Kidney epithelial cell (primary cell): ENCODE measurements at regions not wholly inside any gene's neighbourhood (a gene's known extent, or its start where the extent isn't known, plus 50 kb on each side); places are given as distances from the start of the nearest gene placed in this dataset.

Experiments used
- DNase-seq: peaks from one replicate; pipeline ENCODE4 v3.0.0-alpha.2; 2010; ENCODE audit warnings: low read depth
- H3K27me3 ChIP-seq: 2 replicates; pipeline ENCODE4 v1.6.0; 2011; ENCODE audit warnings: low read length; ENCODE audit not compliant: control insufficient read depth, insufficient read depth
- H3K36me3 ChIP-seq: 2 replicates; pipeline ENCODE4 v1.5.1; 2011; ENCODE audit warnings: low read length; ENCODE audit not compliant: control insufficient read depth, insufficient read depth
- H3K4me3 ChIP-seq: 2 replicates; pipeline ENCODE4 v1.5.1; 2011; ENCODE audit warnings: low read depth, mild to moderate bottlenecking, control low read depth, low read length
- TF ChIP-seq, protein P1 (sequence below): IDR thresholded peaks from 2 replicates; pipeline ENCODE4 v1.5.1; 2011; ENCODE audit warnings: mild to moderate bottlenecking, moderate library complexity, low read length, control low read depth, inconsistent platforms; ENCODE audit not compliant: insufficient read depth, poor library complexity, severe bottlenecking

- TF ChIP-seq, protein P1, sequence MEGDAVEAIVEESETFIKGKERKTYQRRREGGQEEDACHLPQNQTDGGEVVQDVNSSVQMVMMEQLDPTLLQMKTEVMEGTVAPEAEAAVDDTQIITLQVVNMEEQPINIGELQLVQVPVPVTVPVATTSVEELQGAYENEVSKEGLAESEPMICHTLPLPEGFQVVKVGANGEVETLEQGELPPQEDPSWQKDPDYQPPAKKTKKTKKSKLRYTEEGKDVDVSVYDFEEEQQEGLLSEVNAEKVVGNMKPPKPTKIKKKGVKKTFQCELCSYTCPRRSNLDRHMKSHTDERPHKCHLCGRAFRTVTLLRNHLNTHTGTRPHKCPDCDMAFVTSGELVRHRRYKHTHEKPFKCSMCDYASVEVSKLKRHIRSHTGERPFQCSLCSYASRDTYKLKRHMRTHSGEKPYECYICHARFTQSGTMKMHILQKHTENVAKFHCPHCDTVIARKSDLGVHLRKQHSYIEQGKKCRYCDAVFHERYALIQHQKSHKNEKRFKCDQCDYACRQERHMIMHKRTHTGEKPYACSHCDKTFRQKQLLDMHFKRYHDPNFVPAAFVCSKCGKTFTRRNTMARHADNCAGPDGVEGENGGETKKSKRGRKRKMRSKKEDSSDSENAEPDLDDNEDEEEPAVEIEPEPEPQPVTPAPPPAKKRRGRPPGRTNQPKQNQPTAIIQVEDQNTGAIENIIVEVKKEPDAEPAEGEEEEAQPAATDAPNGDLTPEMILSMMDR, result no peak
- no peak overlapping the region for H3K4me3 ChIP-seq
- H3K27me3 ChIP-seq, result no peaks in the 10 kb centered on the region
- H3K36me3 ChIP-seq, result no peaks in the 10 kb centered on the region
- no peak for DNase-seq
These were observed 67.8 kb upstream of the ST6GAL2 start for GRCh38 chr2:106953779-106954178.

DNA sequence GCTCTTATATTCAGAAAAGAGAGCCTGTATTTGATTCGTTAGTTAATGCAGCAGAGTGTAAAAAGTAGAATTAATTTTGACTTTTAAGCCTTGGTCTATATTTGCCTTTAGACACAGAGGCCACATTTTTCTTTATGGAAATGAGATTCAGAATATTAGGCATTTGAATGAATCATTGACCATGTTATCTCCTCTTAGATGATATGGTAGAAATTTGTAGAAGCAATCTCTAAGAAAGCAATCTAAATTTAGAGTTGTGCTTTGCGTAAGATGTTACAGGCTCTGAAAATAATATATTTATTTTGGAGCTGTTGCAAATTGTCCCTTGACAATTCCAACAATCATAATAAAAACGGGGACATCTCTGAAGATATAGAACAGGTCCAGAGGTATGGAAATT, 68.3 kb upstream of the ST6GAL2 start:
- Histone ChIP-seq H3K36me3 (no peaks in the 10 kb centered on the region), H3K27me3 (no peaks in the 10 kb centered on the region), H3K4me3 (no peak overlapping the region)
- TF ChIP-seq, protein P1, result no peak
- DNase-seq, result no peak

- H3K36me3 ChIP-seq, result no peaks in the 10 kb centered on the region
- TF ChIP-seq, protein P1, result no peak
- no peak overlapping the region for H3K4me3 ChIP-seq
- DNase-seq, result no peak
- no peaks in the 10 kb centered on the region for H3K27me3 ChIP-seq
These were observed 70.4 kb upstream of the ST6GAL2 start for GRCh38 chr2:106956416-106956815.

DNA sequence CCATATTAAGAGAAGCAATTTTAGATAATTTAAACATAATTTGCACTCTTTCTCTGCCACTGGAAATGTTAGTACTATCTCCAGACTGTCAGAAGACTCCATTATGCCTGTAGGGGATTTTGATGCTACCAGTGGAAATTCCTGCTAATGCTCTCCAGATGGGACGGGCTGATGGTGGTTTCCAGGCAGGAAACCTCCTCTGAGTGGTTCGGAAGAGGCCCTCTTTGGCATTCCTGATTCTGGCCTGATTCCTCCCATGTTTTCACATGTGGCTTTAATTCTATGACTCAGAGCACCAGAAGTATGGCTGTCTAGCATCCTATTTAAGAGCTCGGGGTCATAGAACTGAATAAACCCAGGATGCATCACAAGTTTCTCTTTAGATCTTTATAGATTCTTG, 70.9 kb upstream of the ST6GAL2 start:
- no peaks in the 10 kb centered on the region for H3K27me3 ChIP-seq
- peak; percentile 37 for DNase-seq
- H3K36me3 ChIP-seq, result no peaks in the 10 kb centered on the region
- TF ChIP-seq, protein P1, result no peak
- H3K4me3 ChIP-seq, result no peak overlapping the region

DNA sequence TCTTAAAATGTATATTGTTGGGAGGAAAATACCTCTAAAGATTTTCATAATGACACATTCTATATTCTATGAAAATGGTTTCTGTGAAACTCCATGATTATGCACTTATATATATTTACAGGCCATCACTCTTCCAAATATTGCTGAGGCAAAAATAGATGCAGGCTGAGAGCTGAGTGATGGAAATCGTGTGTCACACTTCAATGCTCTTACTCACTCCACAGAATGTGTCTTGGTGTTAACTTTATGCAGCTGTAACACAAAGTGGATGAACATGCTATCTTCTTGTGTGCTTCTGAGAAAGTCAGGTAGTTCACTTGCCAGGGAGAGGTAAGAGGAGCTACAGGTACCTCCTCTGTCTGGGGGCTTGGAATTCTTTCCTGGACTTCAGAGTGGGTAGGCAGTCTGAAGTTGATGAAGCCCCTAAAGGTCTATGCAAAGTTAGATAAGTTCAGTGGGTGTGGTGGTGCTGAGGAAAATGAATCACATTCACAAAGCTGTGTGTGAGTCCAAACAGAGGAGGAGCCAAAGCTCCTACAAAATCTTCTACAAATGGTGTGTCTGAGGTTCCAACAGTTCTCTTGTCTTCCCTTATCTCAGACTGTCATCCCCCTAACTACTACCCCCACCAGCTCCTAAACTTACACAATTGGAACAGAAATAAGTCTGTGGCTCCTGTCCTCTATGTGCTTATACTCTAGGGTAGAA, 74.2 kb upstream of the ST6GAL2 start:
- no peak overlapping the region for H3K4me3 ChIP-seq
- H3K36me3 ChIP-seq, result no peaks in the 10 kb centered on the region
- no peaks in the 10 kb centered on the region for H3K27me3 ChIP-seq
- TF ChIP-seq, protein P1, result no peak
- no peak for DNase-seq

DNA sequence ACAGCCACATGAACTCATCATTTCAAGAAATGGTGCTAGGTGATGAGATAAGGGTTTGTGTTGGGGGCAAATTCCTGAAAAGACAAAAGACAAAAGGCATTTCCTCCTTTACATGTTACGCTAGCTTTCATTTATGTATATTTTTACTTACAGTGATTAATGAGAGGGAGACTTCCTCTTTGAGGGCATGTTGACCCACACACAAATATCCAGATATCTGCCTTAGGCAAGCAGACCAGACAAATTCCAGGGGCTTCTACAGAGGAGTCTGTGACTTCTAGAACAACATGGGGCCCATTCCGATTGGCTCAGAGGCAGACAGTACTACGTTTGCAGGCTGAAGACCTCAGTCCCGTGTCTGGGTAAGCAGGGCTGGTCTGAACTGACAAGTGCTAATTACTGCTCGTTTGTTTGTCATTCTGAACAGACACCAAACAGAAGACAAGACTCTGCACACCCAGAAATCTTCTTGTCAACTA, 74.8 kb upstream of the ST6GAL2 start:
- no peaks in the 10 kb centered on the region for H3K27me3 ChIP-seq
- TF ChIP-seq, protein P1, result no peak
- no peak for DNase-seq
- no peaks in the 10 kb centered on the region for H3K36me3 ChIP-seq
- H3K4me3 ChIP-seq, result no peak overlapping the region
